ENCODE measurements at regions not wholly inside any gene's neighbourhood (a gene's known extent, or its start where the extent isn't known, plus 50 kb on each side); places are given as distances from the start of the nearest gene placed in this dataset.

GRCh38 chr11:28657378-28658030, 549.3 kb downstream of the METTL15 start:
- no peak for TF ChIP-seq CTCF (IDR thresholded peaks at IDR 0.05; ENCODE audit: insufficient read depth, low read length)
- no peak overlapping the region for H3K4me3 ChIP-seq (ENCODE audit: low read depth, low read length)
- DNase-seq (ENCODE audit: low read depth) = peak; percentile 37

- no peak for TF ChIP-seq CTCF (IDR thresholded peaks at IDR 0.05; ENCODE audit: insufficient read depth, low read length)
- no peak for DNase-seq (ENCODE audit: low read depth)
- no peak overlapping the region for H3K4me3 ChIP-seq (ENCODE audit: low read depth, low read length)
Measured at GRCh38 chr11:28654191-28654590, 546.0 kb downstream of the METTL15 start.

- no peak overlapping the region for H3K4me3 ChIP-seq (ENCODE audit: low read depth, low read length)
- no peak for TF ChIP-seq CTCF (IDR thresholded peaks at IDR 0.05; ENCODE audit: insufficient read depth, low read length)
- no peak for DNase-seq (ENCODE audit: low read depth)
Measured at GRCh38 chr11:28649922-28650321, 541.7 kb downstream of the METTL15 start.

GRCh38 chr11:28636566-28636965, 528.4 kb downstream of the METTL15 start:
- TF ChIP-seq CTCF (IDR thresholded peaks at IDR 0.05; ENCODE audit: insufficient read depth, low read length) = no peak
- DNase-seq (ENCODE audit: low read depth) = no peak
- no peak overlapping the region for H3K4me3 ChIP-seq (ENCODE audit: low read depth, low read length)

GRCh38 chr11:28636033-28636432, 527.8 kb downstream of the METTL15 start:
- no peak overlapping the region for H3K4me3 ChIP-seq (ENCODE audit: low read depth, low read length)
- no peak for DNase-seq (ENCODE audit: low read depth)
- TF ChIP-seq CTCF (IDR thresholded peaks at IDR 0.05; ENCODE audit: insufficient read depth, low read length) = no peak

GRCh38 chr11:28632338-28632737, 524.1 kb downstream of the METTL15 start:
- no peak overlapping the region for H3K4me3 ChIP-seq (ENCODE audit: low read depth, low read length)
- no peak for TF ChIP-seq CTCF (IDR thresholded peaks at IDR 0.05; ENCODE audit: insufficient read depth, low read length)
- DNase-seq (ENCODE audit: low read depth) = no peak

- TF ChIP-seq CTCF (IDR thresholded peaks at IDR 0.05; ENCODE audit: insufficient read depth, low read length) = no peak
- H3K4me3 ChIP-seq (ENCODE audit: low read depth, low read length) = no peak overlapping the region
- no peak for DNase-seq (ENCODE audit: low read depth)
Measured at GRCh38 chr11:28631148-28631547, 523.0 kb downstream of the METTL15 start.
